22Rv1 (cell line): ENCODE measurements at regions not wholly inside any gene's neighbourhood (a gene's known extent, or its start where the extent isn't known, plus 50 kb on each side); places are given as distances from the start of the nearest gene placed in this dataset.

Experiments used
- ZFX ChIP-seq: fragments of 450-650 bp; IDR thresholded peaks from 2 replicates; pipeline ENCODE4 v1.6.1; 2017; ENCODE audit warnings: antibody characterized with exemption, borderline replicate concordance
- TF ChIP-seq, protein P1 (sequence below): fragments of 450-650 bp; IDR thresholded peaks from 2 replicates; pipeline ENCODE4 v1.5.1; 2017; ENCODE audit warnings: mild to moderate bottlenecking

- TF ChIP-seq, protein P1, sequence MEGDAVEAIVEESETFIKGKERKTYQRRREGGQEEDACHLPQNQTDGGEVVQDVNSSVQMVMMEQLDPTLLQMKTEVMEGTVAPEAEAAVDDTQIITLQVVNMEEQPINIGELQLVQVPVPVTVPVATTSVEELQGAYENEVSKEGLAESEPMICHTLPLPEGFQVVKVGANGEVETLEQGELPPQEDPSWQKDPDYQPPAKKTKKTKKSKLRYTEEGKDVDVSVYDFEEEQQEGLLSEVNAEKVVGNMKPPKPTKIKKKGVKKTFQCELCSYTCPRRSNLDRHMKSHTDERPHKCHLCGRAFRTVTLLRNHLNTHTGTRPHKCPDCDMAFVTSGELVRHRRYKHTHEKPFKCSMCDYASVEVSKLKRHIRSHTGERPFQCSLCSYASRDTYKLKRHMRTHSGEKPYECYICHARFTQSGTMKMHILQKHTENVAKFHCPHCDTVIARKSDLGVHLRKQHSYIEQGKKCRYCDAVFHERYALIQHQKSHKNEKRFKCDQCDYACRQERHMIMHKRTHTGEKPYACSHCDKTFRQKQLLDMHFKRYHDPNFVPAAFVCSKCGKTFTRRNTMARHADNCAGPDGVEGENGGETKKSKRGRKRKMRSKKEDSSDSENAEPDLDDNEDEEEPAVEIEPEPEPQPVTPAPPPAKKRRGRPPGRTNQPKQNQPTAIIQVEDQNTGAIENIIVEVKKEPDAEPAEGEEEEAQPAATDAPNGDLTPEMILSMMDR: peak; percentile 62
- no peak for TF ChIP-seq ZFX
Measured at GRCh38 chr10:127649642-127650041, 87.3 kb upstream of the FOXI2 start.
